ENCODE measurements at regions not wholly inside any gene's neighbourhood (a gene's known extent, or its start where the extent isn't known, plus 50 kb on each side); places are given as distances from the start of the nearest gene placed in this dataset.

- no peak for TF ChIP-seq CTCF (IDR thresholded peaks at IDR 0.05; ENCODE audit: insufficient read depth, low read length, missing control alignments)
- POLR2A ChIA-PET, result no interaction called here
- no peak for DNase-seq (ENCODE audit: low read depth, low spot score)
- CTCF ChIA-PET, result no interaction called here
- H3K4me3 ChIP-seq (ENCODE audit: low read depth, low read length), result no peak overlapping the region
Observed at GRCh38 chr5:54632131-54632701, 114.7 kb downstream of the SNX18 start.

- TF ChIP-seq CTCF (IDR thresholded peaks at IDR 0.05; ENCODE audit: insufficient read depth, low read length, missing control alignments), result no peak
- H3K4me3 ChIP-seq (ENCODE audit: low read depth, low read length), result no peak overlapping the region
- no peak for DNase-seq (ENCODE audit: low read depth, low spot score)
- POLR2A ChIA-PET, result interaction anchor here (0.9 kb wide), 1 partner anchor 72 kb away, joined by 5 read pairs; no protein-coding TSS in a partner anchor
- CTCF ChIA-PET, result interaction anchor here (2.1 kb wide), 1 partner anchor 114 kb away, joined by 7 read pairs; the partner anchor contains the start of gene SNX18
Observed at GRCh38 chr5:54630738-54631359, 113.3 kb downstream of the SNX18 start.

- no peak for TF ChIP-seq CTCF (IDR thresholded peaks at IDR 0.05; ENCODE audit: insufficient read depth, low read length, missing control alignments)
- ChIA-PET POLR2A (no interaction called here), CTCF (interaction anchor here (1.0 to 2.1 kb wide), 2 partner anchors 109 to 112 kb away, joined by 3 to 7 read pairs; partner anchors contain the start of gene SNX18)
- H3K4me3 ChIP-seq (ENCODE audit: low read depth, low read length), result no peak overlapping the region
- DNase-seq (ENCODE audit: low read depth, low spot score), result no peak
Observed at GRCh38 chr5:54629115-54629514, 111.6 kb downstream of the SNX18 start.

GRCh38 chr5:54628050-54628449 is 110.5 kb downstream of the SNX18 start:
- DNase-seq (ENCODE audit: low read depth, low spot score), result no peak
- ChIA-PET CTCF (no interaction called here), POLR2A (no interaction called here)
- TF ChIP-seq CTCF (IDR thresholded peaks at IDR 0.05; ENCODE audit: insufficient read depth, low read length, missing control alignments), result no peak
- no peak overlapping the region for H3K4me3 ChIP-seq (ENCODE audit: low read depth, low read length)

GRCh38 chr5:54626407-54626806 is 108.8 kb downstream of the SNX18 start:
- no peak overlapping the region for H3K4me3 ChIP-seq (ENCODE audit: low read depth, low read length)
- TF ChIP-seq CTCF (IDR thresholded peaks at IDR 0.05; ENCODE audit: insufficient read depth, low read length, missing control alignments), result no peak
- CTCF ChIA-PET, result interaction anchor here (0.8 to 1.5 kb wide), 4 partner anchors 9 to 218 kb away, joined by 3 to 4 read pairs (median 3); no protein-coding TSS in a partner anchor
- no peak for DNase-seq (ENCODE audit: low read depth, low spot score)
- POLR2A ChIA-PET, result no interaction called here

GRCh38 chr5:54624805-54625568 is 107.4 kb downstream of the SNX18 start:
- DNase-seq (ENCODE audit: low read depth, low spot score), result peak; percentile 60
- ChIA-PET POLR2A (interaction anchor here (0.5 to 1.8 kb wide), 2 partner anchors 19 to 136 kb away, joined by 3 to 5 read pairs; no protein-coding TSS in a partner anchor), CTCF (interaction anchor here (1.0 to 1.6 kb wide), 3 partner anchors 9 to 136 kb away, joined by 3 to 5 read pairs (median 3); no protein-coding TSS in a partner anchor)
- no peak for TF ChIP-seq CTCF (IDR thresholded peaks at IDR 0.05; ENCODE audit: insufficient read depth, low read length, missing control alignments)
- no peak overlapping the region for H3K4me3 ChIP-seq (ENCODE audit: low read depth, low read length)
